Caco-2 (cell line): ENCODE measurements at regions not wholly inside any gene's neighbourhood (a gene's known extent, or its start where the extent isn't known, plus 50 kb on each side); places are given as distances from the start of the nearest gene placed in this dataset.
"Not testable (repeated sequence)": the region's sequence is repeated elsewhere in the genome, so short reads cannot be mapped to it uniquely, and the experiment has no call there.

Experiments
- BruUV-seq: library from RNA; stranded (reverse); fragments of 400-500 nt; replicated peaks from 2 replicates; lab custom pipeline; 2021; lab: Mats Ljungman, UMichigan
- CTCF ChIA-PET: fragments of 300-600 bp; sonication (Branson Sonifier 250); formaldehyde crosslinking; loops from one replicate; lab custom pipeline; 2022; ENCODE audit warnings: antibody characterized with exemption; lab: Charles Lee
- POLR2A ChIA-PET: fragments of 300-600 bp; sonication (Branson Sonifier 250); formaldehyde crosslinking; loops from one replicate; lab custom pipeline; 2022; ENCODE audit warnings: antibody characterized with exemption; lab: Charles Lee
- DNase-seq, 2 experiments: peaks; one replicate each; pipeline versions ENCODE4 v3.0.0 to v3.0.0-alpha.2; 2020 to 2022
- H3K27me3 ChIP-seq: replicated peaks from 2 replicates; pipeline ENCODE4 v1.6.0; 2011; ENCODE audit warnings: low read length; ENCODE audit not compliant: control insufficient read depth, insufficient read depth
- H3K36me3 ChIP-seq: 2 replicates; pipeline ENCODE4 v1.5.1; 2011; ENCODE audit warnings: low read length; ENCODE audit not compliant: control insufficient read depth, insufficient read depth
- H3K4me1 ChIP-seq: fragments of 250-450 bp; sonication (Bioruptor Pico); 2 replicates; pipeline ENCODE4 v1.5.1; 2020; ENCODE audit warnings: mild to moderate bottlenecking
- H3K4me3 ChIP-seq: 2 replicates; pipeline ENCODE4 v1.5.1; 2011; ENCODE audit warnings: low read depth, mild to moderate bottlenecking, control low read depth, low read length
- H3K9me3 ChIP-seq: fragments of 250-450 bp; sonication (Bioruptor Pico); 2 replicates; pipeline ENCODE4 v1.5.1; 2020; ENCODE audit warnings: mild to moderate bottlenecking, moderate library complexity
- H3K27ac Mint-ChIP-seq: one replicate; pipeline ENCODE4 v1.8.0; 2022; ENCODE audit warnings: mixed read lengths; ENCODE audit not compliant: unreplicated experiment
- H3K27me3 Mint-ChIP-seq: one replicate; pipeline ENCODE4 v1.8.0; 2022; ENCODE audit warnings: mixed read lengths; ENCODE audit not compliant: insufficient read depth, unreplicated experiment
- H3K36me3 Mint-ChIP-seq: one replicate; pipeline ENCODE4 v1.8.0; 2022; ENCODE audit warnings: mild to moderate bottlenecking, mixed read lengths; ENCODE audit not compliant: insufficient read depth, unreplicated experiment
- H3K4me1 Mint-ChIP-seq: one replicate; pipeline ENCODE4 v1.8.0; 2022; ENCODE audit warnings: low read depth, mixed read lengths; ENCODE audit not compliant: unreplicated experiment
- H3K4me3 Mint-ChIP-seq: one replicate; pipeline ENCODE4 v1.8.0; 2022; ENCODE audit warnings: mild to moderate bottlenecking, moderate library complexity, mixed read lengths; ENCODE audit not compliant: unreplicated experiment
- H3K9me3 Mint-ChIP-seq: one replicate; pipeline ENCODE4 v1.8.0; 2022; ENCODE audit warnings: mixed read lengths; ENCODE audit not compliant: unreplicated experiment
- intact Hi-C: fragments of 100-400 bp; cut with micrococcal nuclease; formaldehyde crosslinking; loops from one replicate; pipeline ENCODE4 v1.10.0; 2022; ENCODE audit not compliant: unreplicated experiment
- TF ChIP-seq, protein P1 (sequence below), 2 experiments: fragments of 200-600 bp in 1 of 2; IDR thresholded peaks; 1 replicate in 1 of 2; 2 replicates in 1 of 2; pipeline versions ENCODE4 v1.5.1 to v1.8.0; 2011 to 2022; ENCODE audit warnings: antibody characterized with exemption in 1 of 2, control low read depth in 1 of 2, inconsistent platforms in 1 of 2, low read depth in 1 of 2, low read length in 1 of 2, mild to moderate bottlenecking in 1 of 2, moderate library complexity in 1 of 2; ENCODE audit not compliant: insufficient read depth in 1 of 2, severe bottlenecking in 1 of 2, unreplicated experiment in 1 of 2

DNA sequence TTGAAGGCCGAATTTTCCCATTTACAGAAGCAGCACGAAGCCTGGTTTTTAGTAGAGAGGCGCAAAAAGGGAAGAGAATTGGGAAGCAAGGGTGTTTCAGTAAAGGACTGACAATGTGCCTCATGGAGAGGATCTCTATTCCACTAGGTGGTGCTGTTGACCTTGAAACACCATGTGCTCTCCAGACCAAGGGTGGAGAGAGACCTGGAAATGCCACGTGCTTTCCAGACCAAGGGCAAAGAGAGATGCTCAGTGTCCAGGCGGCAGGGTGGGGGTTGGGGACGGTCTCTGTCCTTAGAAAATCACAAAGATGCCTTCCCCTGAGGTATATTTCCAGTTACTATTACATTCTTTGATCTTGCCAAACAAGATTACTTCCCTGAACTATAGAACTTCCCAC is 425.3 kb downstream of the CSNK1G3 start:
- no peaks in the 10 kb centered on the region for H3K4me1 ChIP-seq
- BruUV-seq: no TSS peak
- H3K27me3 ChIP-seq: no peaks in the 10 kb centered on the region
- peaks cover 27% of the 10 kb centered on the region for H3K9me3 ChIP-seq
- intact Hi-C loops: loop anchor here (5.0 kb wide), 1 partner anchor 350 kb away; no protein-coding TSS in a partner anchor
- CTCF ChIA-PET: no interaction called here
- H3K4me1 Mint-ChIP-seq: peaks cover 5% of the 10 kb centered on the region
- H3K27ac Mint-ChIP-seq: peak overlapping the region; percentile 32
- no peaks in the 10 kb centered on the region for H3K27me3 Mint-ChIP-seq
- peak; percentile 41 to 58 for DNase-seq
- no peaks in the 10 kb centered on the region for H3K36me3 ChIP-seq
- TF ChIP-seq, protein P1, sequence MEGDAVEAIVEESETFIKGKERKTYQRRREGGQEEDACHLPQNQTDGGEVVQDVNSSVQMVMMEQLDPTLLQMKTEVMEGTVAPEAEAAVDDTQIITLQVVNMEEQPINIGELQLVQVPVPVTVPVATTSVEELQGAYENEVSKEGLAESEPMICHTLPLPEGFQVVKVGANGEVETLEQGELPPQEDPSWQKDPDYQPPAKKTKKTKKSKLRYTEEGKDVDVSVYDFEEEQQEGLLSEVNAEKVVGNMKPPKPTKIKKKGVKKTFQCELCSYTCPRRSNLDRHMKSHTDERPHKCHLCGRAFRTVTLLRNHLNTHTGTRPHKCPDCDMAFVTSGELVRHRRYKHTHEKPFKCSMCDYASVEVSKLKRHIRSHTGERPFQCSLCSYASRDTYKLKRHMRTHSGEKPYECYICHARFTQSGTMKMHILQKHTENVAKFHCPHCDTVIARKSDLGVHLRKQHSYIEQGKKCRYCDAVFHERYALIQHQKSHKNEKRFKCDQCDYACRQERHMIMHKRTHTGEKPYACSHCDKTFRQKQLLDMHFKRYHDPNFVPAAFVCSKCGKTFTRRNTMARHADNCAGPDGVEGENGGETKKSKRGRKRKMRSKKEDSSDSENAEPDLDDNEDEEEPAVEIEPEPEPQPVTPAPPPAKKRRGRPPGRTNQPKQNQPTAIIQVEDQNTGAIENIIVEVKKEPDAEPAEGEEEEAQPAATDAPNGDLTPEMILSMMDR (IDR thresholded peaks at IDR 0.05; ENCODE audit: insufficient read depth in 1 of 2, low read depth in 1 of 2, low read length in 1 of 2, severe bottlenecking in 1 of 2, unreplicated experiment in 1 of 2): peak in 1 of 2 experiments; percentile 10
- peaks cover 44% of the 10 kb centered on the region for H3K9me3 Mint-ChIP-seq
- peaks cover 5% of the 10 kb centered on the region for H3K36me3 Mint-ChIP-seq
- no peak overlapping the region for H3K4me3 Mint-ChIP-seq
- no peak overlapping the region for H3K4me3 ChIP-seq
- POLR2A ChIA-PET: no interaction called here

DNA sequence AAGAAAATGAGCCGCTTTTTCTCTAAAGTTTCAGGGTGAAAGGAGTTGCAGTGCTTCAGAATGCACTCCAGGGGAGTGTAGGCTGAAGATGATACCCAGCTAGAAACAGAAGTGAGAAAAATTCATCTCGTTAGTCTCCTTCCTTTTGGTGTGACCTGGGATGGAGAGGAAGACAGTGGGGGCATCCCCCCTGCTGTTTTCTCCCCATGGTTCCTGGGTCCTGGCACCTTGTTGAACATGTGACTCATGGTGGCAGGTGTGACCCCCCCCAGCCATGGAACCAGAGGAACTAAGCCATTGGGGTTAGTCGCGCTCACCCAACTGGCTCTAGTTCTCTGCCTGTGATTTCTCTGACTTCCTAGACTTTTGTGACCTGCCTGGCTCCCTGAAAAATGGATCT is 424.6 kb downstream of the CSNK1G3 start:
- Histone ChIP-seq H3K27me3 (no peaks in the 10 kb centered on the region), H3K4me1 (no peaks in the 10 kb centered on the region), H3K36me3 (no peaks in the 10 kb centered on the region), H3K4me3 (no peak overlapping the region), H3K9me3 (peaks cover 27% of the 10 kb centered on the region)
- POLR2A ChIA-PET: no interaction called here
- H3K9me3 Mint-ChIP-seq: peaks cover 43% of the 10 kb centered on the region
- peak in 1 of 2 experiments; percentile 23 for DNase-seq
- intact Hi-C loops: loop anchor here (5.0 kb wide), 1 partner anchor 351 kb away; no protein-coding TSS in a partner anchor
- no peak overlapping the region for H3K4me3 Mint-ChIP-seq
- peaks cover 5% of the 10 kb centered on the region for H3K4me1 Mint-ChIP-seq
- H3K36me3 Mint-ChIP-seq: peaks cover 5% of the 10 kb centered on the region
- CTCF ChIA-PET: no interaction called here
- no TSS peak for BruUV-seq
- TF ChIP-seq, protein P1 (IDR thresholded peaks at IDR 0.05; ENCODE audit: insufficient read depth in 1 of 2, low read depth in 1 of 2, low read length in 1 of 2, severe bottlenecking in 1 of 2, unreplicated experiment in 1 of 2): no peak
- no peaks in the 10 kb centered on the region for H3K27me3 Mint-ChIP-seq
- no peak overlapping the region for H3K27ac Mint-ChIP-seq

DNA sequence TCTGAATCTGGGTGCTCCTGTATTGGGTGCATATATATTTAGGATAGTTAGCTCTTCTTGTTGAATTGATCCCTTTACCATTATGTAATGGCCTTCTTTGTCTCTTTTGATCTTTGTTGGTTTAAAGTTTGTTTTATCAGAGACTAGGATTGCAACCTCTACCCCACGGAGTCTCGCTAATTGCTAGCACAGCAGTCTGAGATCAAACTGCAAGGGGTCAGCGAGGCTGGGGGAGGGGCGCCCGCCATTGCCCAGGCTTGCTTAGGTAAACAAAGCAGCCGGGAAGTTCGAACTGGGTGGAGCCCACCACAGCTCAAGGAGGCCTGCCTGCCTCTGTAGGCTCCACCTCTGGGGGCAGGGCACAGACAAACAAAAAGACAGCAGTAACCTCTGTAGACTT is 421.8 kb downstream of the CSNK1G3 start:
- H3K4me3 Mint-ChIP-seq, H3K27me3 Mint-ChIP-seq, CTCF ChIA-PET, H3K4me3 ChIP-seq, H3K36me3 ChIP-seq, BruUV-seq, POLR2A ChIA-PET, H3K4me1 ChIP-seq, H3K4me1 Mint-ChIP-seq, H3K27ac Mint-ChIP-seq, H3K36me3 Mint-ChIP-seq, intact Hi-C loops, H3K27me3 ChIP-seq: not testable (repeated sequence)
- DNase-seq: peak; percentile 17 to 40
- peaks cover 21% of the 10 kb centered on the region for H3K9me3 ChIP-seq
- peaks cover 23% of the 10 kb centered on the region for H3K9me3 Mint-ChIP-seq

DNA sequence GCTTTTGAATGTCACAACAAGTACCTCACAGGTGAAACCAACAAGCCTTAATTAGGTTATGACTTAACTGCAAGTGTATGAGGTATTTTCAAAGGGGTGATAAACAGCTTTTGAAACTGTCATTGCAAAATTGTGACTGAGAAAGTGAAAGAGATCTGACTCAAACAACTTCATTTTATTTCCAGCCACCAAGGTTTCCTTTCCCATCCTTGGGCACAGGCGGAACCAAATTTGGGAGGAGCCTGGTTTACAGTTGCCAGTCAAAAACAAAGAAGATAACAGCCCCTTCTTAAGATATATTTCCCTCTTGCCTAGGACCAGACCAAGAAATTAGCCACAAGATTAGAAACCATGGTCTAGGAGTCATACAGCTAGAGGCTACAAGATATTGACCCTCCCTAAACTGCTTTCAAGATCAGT is 417.1 kb downstream of the CSNK1G3 start:
- H3K4me1 Mint-ChIP-seq: no peaks in the 10 kb centered on the region
- BruUV-seq: no TSS peak
- H3K9me3 ChIP-seq: no peaks in the 10 kb centered on the region; the same call in 1 of the 2 replicates
- no peak overlapping the region for H3K27ac Mint-ChIP-seq
- H3K36me3 ChIP-seq: no peaks in the 10 kb centered on the region
- ChIA-PET CTCF (no interaction called here), POLR2A (no interaction called here)
- no peak overlapping the region for H3K4me3 Mint-ChIP-seq
- intact Hi-C loops: no loop called here
- no peaks in the 10 kb centered on the region for H3K27me3 ChIP-seq
- no peaks in the 10 kb centered on the region for H3K4me1 ChIP-seq
- no peaks in the 10 kb centered on the region for H3K36me3 Mint-ChIP-seq
- no peaks in the 10 kb centered on the region for H3K27me3 Mint-ChIP-seq
- DNase-seq: no peak
- no peaks in the 10 kb centered on the region for H3K9me3 Mint-ChIP-seq
- TF ChIP-seq, protein P1 (IDR thresholded peaks at IDR 0.05; ENCODE audit: insufficient read depth in 1 of 2, low read depth in 1 of 2, low read length in 1 of 2, severe bottlenecking in 1 of 2, unreplicated experiment in 1 of 2): no peak
- H3K4me3 ChIP-seq: no peak overlapping the region
